ENCODE measurements at regions not wholly inside any gene's neighbourhood (a gene's known extent, or its start where the extent isn't known, plus 50 kb on each side); places are given as distances from the start of the nearest gene placed in this dataset.
A peak's percentile ranks its signal among the peaks of the same experiment; 100 is the strongest.
"Not testable (repeated sequence)": the region's sequence is repeated elsewhere in the genome, so short reads cannot be mapped to it uniquely, and the experiment has no call there.

DNA sequence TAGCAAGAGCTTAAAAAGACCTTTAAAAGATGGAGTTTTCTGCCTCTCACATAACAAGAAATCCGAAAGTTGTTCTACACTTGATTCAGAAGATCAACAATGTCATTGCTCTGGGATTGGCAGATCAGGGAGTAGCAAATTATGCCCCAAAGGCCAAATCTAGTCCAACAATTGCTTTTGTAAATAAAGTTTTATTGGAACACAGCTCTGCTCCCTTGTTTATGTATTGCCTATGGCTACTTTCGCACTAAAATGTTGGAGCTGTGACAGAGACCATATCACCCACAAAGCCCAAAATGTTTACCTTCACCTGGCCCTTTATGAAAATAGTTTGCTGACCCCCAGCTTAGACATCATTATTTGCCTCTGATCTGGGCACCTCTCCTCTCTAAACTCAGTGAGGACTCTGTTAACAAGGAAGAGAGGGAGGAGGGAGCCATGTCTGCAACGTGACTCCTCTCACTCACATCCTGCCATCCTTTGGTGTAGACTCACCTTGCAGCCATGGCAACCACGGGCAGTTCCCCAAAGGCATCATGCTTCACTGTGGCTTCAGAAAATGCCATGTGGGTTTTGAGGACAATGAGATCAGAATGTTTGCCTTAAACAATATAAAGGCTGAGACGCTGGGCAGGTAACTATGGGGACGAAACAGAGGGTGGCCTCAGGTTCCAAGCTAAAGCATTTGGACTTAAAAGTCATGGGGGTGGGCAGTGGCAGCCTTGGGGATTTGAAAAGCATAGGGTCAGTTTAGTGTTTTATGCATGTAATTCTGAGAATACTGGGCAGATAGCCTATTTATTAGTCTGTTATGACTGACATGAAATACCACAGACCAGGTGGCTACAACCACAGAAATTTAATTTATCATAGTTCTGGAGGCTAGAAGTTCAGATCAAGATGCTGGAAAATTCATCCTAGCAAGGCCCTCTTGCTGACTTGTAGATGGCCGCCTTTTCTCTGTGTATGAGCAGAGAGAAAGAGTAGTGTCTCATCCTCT, 149.7 kb upstream of the TNFAIP3 start:
- DNase-seq: peak; percentile 81

DNA sequence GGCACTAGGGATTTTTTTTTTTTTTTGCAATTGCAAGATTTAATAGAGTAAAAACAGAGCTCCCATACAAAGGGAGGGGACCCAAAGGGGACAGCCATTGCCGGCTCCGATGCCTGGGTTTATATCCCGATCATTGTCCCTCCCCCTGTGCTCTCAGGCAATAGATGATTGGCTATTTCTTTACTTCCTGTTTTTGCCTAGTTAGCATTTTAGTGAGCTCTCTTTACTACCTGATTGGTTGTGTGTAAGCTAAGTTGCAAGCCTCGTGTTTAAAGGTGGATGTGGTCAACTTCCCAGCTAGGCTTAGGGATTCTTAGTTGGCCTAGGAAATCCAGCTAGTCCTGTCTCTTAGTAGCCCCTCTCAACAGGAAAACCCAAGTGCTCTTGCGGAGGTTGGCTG, 148.2 kb upstream of the TNFAIP3 start:
- not testable (repeated sequence) for DNase-seq

GRCh38 chr6:137722749-137723272, 144.2 kb upstream of the TNFAIP3 start:
- peak; percentile 17 for DNase-seq

GRCh38 chr6:137723273-137724017, 143.6 kb upstream of the TNFAIP3 start:
- no peak for DNase-seq

DNA sequence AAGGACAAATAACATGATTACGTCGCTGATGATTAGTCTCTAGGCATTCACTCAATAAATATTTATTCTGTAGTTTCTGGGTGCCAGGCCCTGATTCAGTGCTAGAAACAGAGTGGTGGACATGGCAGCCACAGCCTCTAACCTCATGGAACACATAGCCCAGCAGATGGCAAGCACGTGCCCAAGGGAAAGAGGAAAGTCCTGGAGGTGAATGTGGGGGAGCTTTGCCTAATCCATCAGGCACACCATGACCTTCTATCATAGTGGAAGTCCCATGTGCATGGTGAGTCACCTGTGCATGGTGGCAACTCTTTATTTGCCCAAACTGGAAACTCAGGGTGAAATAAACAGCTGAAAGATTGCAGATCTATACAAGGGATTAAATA, 143.0 kb upstream of the TNFAIP3 start:
- DNase-seq: no peak

DNA sequence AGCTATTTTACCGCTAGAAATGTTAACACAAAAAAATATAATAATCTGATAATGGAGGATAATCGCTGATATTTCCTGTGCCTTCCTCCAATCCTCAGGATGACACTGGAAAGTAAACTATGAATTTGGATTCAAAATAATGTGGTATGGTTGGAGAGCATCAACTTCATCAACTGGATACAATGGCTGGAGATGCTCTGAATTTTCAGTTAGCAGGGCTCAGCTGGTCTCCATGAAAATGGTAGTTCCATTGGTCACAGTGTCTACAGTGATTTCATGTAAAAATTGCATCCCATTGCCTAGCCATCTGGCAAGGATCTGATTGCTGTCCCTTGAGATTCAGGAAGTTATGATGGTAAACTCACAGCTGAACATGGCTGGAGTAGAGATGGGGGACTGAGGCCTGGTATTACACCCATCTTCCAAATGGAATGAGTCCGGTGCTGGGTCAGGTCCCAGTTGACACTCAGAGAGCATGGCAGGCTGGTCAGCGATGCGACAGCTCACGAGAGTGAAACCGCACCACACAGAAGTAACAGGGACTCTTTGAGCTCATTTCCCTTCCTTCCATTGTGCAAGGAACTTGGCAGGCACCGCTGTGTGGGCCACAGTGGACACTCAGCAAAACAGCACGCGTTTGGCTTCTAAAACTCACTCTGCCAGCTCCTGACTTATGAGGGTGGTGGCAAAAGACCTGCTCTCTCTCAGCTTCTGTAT, 142.4 kb upstream of the TNFAIP3 start:
- DNase-seq: no peak

DNA sequence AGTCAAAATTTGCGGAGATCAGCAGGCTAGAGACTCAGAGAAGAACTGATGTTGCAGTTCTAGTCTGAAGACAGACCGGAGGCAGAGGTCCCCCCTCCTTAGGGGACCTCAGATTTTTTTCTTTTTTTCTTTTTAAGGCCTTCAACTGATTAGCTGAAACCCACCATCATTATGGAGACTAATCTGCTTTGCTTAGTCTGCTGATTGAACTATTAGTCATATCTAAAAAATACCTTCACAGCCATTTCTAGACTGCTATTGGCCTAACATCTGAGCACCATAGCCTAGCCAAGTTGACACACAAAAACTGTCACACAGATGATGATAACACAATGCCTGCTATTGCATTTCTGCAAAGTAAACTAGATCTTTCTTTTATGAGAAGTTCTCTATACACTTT, 141.1 kb upstream of the TNFAIP3 start:
- no peak for DNase-seq

DNA sequence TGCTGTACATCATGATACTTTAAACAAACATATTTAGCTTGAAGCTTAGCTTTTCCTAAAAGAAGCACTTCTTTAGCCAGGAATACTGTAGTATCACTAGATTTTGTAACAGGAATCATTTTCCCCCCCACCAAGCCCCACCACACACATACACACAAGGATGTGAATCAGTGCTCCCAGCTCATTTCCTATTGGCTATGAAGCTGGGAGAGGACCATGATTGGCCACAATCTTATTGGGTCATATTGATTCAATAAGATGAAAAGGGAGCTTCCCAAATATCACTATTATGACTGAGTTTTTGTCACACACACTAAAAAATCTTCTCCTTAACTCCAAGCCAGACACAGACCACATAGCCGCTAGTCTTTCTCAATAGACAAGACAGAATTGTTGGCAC, 140.5 kb upstream of the TNFAIP3 start:
- DNase-seq: no peak

- DNase-seq: no peak
Measured at GRCh38 chr6:137727216-137727765, 139.8 kb upstream of the TNFAIP3 start.

- DNase-seq: no peak
Measured at GRCh38 chr6:137728386-137729349, 138.4 kb upstream of the TNFAIP3 start.

- no peak for DNase-seq
Measured at GRCh38 chr6:137729866-137730629, 137.0 kb upstream of the TNFAIP3 start.

GRCh38 chr6:137731600-137731959, 135.5 kb upstream of the TNFAIP3 start:
- DNase-seq: no peak

DNA sequence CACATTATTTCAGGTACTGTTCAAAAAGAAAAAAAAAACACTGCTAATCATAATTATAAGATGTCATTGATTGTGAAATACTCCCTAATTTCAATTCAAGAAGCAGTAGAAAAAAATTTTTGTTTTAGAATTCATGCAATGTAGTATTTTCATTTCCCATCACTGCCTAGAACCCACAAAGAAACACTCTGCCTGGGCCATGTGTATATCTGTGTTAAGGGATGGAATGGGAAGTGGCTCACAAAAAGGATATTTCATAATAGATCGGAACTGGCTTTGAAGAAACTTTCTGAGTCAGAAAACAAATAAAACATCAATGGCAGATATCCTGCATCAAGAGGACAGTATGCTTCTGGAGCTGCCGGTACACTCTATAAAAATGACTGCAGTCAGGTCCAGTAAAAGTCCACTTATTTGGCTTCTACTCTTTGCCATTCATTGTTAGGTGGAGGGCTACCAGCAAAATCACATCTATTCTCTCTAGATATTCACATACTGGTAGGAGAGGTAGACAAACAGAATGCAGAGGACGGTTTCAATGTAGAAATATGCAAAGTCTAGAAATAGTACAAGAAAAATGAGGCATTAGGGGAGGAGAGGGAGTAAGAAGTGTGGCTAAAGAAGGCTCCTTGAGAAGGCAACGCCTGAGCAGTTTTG, 135.0 kb upstream of the TNFAIP3 start:
- DNase-seq: no peak

GRCh38 chr6:137733372-137733771, 133.7 kb upstream of the TNFAIP3 start:
- no peak for DNase-seq

DNA sequence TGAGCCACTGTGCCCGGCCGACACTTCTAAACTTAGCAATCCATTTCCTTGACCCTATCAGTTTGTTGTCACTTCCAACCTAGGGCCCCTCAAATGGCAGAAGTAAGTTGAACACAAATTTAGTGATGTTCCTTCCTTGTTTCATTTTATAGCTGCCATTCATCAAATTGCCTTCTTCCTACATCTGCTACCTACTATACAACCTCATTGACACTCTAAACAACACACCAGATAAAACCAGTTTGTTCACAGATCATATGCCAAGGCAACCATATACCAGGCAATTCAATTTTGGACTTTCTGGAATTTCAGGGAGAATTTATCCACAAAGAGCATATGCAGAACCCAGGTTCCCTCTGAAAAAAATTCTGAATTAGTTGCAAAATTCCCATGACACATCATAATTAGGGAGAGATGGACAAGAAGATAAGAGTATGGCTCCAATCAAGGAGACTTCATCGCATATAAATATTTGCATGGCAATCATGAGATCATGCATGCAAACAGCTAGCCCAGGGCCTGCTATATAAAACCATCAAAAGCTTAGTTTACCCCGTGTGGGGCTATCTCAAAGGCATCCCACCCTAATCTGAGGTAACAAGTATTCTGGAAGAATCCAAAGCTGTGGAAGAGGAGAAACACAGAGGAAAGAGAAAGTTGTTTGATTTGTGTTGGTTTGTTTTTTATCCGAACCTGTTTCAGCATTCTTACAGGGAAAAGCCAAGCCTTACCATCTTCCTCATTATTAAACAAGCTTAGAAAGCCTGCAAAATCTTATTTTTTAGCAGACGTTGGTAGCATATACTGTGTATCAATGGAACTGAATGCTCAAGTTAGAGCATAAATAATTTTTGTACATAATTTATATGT, 132.8 kb upstream of the TNFAIP3 start:
- DNase-seq: no peak

DNA sequence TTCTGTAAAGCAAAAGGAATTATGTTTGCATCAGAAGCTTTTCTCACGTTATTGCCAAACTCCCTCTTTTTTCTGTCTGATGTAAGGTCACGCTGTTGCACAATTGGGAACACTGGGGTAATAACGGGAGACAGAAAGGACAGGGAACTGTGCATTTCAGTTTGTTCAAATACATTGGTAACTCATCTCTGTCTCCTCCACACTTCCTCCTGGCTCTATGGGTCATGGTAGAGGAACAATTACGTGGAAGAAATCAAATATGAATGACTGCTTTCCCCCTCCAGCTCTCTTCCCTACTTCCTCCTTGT, 132.2 kb upstream of the TNFAIP3 start:
- DNase-seq: no peak

- DNase-seq: peak; percentile 43
Measured at GRCh38 chr6:137736048-137736818, 130.8 kb upstream of the TNFAIP3 start.

- no peak for DNase-seq
Measured at GRCh38 chr6:137736911-137737310, 130.1 kb upstream of the TNFAIP3 start.
